GM12878 (cell line): ENCODE measurements at regions not wholly inside any gene's neighbourhood (a gene's known extent, or its start where the extent isn't known, plus 50 kb on each side); places are given as distances from the start of the nearest gene placed in this dataset.

Experiments used
- ATAC-seq: fragments of 200-7000 bp; cut with Tn5 transposase; 3 replicates; pipeline ENCODE4 v1.9.1; 2020; ENCODE audit warnings: mild to moderate bottlenecking, moderate library complexity
- BruUV-seq: library from RNA; stranded (reverse); fragments of 400-500 nt; replicated peaks from 2 replicates; lab custom pipeline; 2021; lab: Mats Ljungman, UMichigan
- CTCF ChIA-PET: fragments of 300-600 bp; sonication (Branson Sonifier 250); formaldehyde crosslinking; extraction: SDS; loops from one replicate; lab custom pipeline; 2021; ENCODE audit warnings: inconsistent platforms; lab: Yijun Ruan, JAX
- POLR2A ChIA-PET: fragments of 350-600 bp; formaldehyde crosslinking; extraction: SDS; loops from one replicate; lab custom pipeline; 2021; ENCODE audit warnings: inconsistent platforms; lab: Charles Lee
- RAD21 ChIA-PET: fragments of 300-600 bp; sonication (Branson Sonifier 250); formaldehyde crosslinking; loops from one replicate; lab custom pipeline; 2023; ENCODE audit warnings: antibody characterized with exemption; ENCODE audit not compliant: unreplicated experiment; lab: Charles Lee
- SMC1A ChIA-PET: fragments of 300-600 bp; sonication (Branson Sonifier 250); formaldehyde crosslinking; loops from one replicate; lab custom pipeline; 2023; ENCODE audit not compliant: unreplicated experiment, uncharacterized antibody; lab: Charles Lee
- DNase-seq: peaks from one replicate; pipeline ENCODE4 v3.0.0-alpha.2; 2011; ENCODE audit warnings: low read depth, low spot score
- FAIRE-seq: peaks from 3 replicates; lab custom pipeline; 2011; peaks lifted over from hg19 to GRCh38; lab: Jason Lieb, UNC
- H2AFZ ChIP-seq: 2 replicates; pipeline ENCODE4 v1.6.0; 2011; ENCODE audit warnings: low read depth, low read length, control low read depth; ENCODE audit not compliant: control insufficient read depth
- H3K27ac ChIP-seq: 2 replicates; pipeline ENCODE4 v1.5.1; 2011; ENCODE audit warnings: control low read depth; ENCODE audit not compliant: control insufficient read depth, insufficient read depth
- H3K27me3 ChIP-seq, 2 experiments: replicated peaks in 1 of 2; 2 replicates each; pipeline versions ENCODE4 v1.6.0 to v1.6.1; 2011; ENCODE audit warnings: low read length in 1 of 2; ENCODE audit not compliant: control insufficient read depth in 2 of 2, insufficient read depth in 2 of 2
- H3K36me3 ChIP-seq, 2 experiments: 2 replicates each; pipeline ENCODE4 v1.5.1; 2011; ENCODE audit warnings: low read length in 1 of 2; ENCODE audit not compliant: control insufficient read depth in 2 of 2, insufficient read depth in 2 of 2
- H3K4me1 ChIP-seq: 2 replicates; pipeline ENCODE4 v1.6.1; 2011; ENCODE audit warnings: mild to moderate bottlenecking, low read length, moderate library complexity, mixed read lengths; ENCODE audit not compliant: control insufficient read depth, insufficient read depth
- H3K4me2 ChIP-seq: 2 replicates; pipeline ENCODE4 v1.6.0; 2011; ENCODE audit warnings: control low read depth; ENCODE audit not compliant: control insufficient read depth, insufficient read depth
- H3K4me3 ChIP-seq: fragments of 200-600 bp; sonication (generic); 2 replicates; pipeline ENCODE4 v1.5.1; 2016
- H3K79me2 ChIP-seq: 2 replicates; pipeline ENCODE4 v1.6.0; 2011; ENCODE audit warnings: low read length; ENCODE audit not compliant: control insufficient read depth, insufficient read depth
- H3K9ac ChIP-seq: 2 replicates; pipeline ENCODE4 v1.8.0; 2011; ENCODE audit warnings: low read length, control low read depth, mixed read lengths; ENCODE audit not compliant: control insufficient read depth, insufficient read depth
- H3K9me3 ChIP-seq: replicated peaks from 3 replicates; pipeline ENCODE4 v1.5.1; 2011; ENCODE audit warnings: mild to moderate bottlenecking, low read length; ENCODE audit not compliant: control insufficient read depth, insufficient read depth
- H4K20me1 ChIP-seq: 2 replicates; pipeline ENCODE4 v1.6.0; 2011; ENCODE audit not compliant: control insufficient read depth, insufficient read depth
- CEBPB ChIP-seq, 2 experiments: fragments of 150-350 bp in 1 of 2; IDR thresholded peaks; 2 replicates each; pipeline ENCODE4 v1.6.1; 2012 to 2014; ENCODE audit warnings: low read depth in 2 of 2, low read length in 2 of 2, borderline replicate concordance in 1 of 2, inconsistent platforms in 1 of 2
- POU2F2 ChIP-seq: IDR thresholded peaks from 3 replicates; pipeline ENCODE4 v1.6.1; 2011; ENCODE audit warnings: low read depth, mild to moderate bottlenecking, low read length, borderline replicate concordance
- STAT1 ChIP-seq: fragments of 450-650 bp; conservative IDR thresholded peaks from 2 replicates; pipeline ENCODE4 v1.6.1; 2014; ENCODE audit warnings: antibody characterized with exemption, mild to moderate bottlenecking
- ZBED1 ChIP-seq: IDR thresholded peaks from 2 replicates; pipeline ENCODE4 v1.6.1; 2016; ENCODE audit warnings: borderline replicate concordance
- ZZZ3 ChIP-seq: IDR thresholded peaks from 2 replicates; pipeline ENCODE4 v1.6.1; 2011; ENCODE audit warnings: low read depth; ENCODE audit not compliant: control insufficient read depth, insufficient read length
- WGBS: methylation state at CpG from one replicate; pipeline ENCODE4 v1.1.6; 2016; ENCODE audit warnings: low lambda C conversion rate; ENCODE audit not compliant: insufficient replicate concordance, insufficient coverage; ENCODE audit errors: missing lambda C conversion rate; 5-methylcytosine and 5-hydroxymethylcytosine counted together
- in situ Hi-C: fragments of 300-500 bp; cut with MboI; formaldehyde crosslinking; loops from 9 replicates; pipeline ENCODE4 v1.14.3; 2018; ENCODE audit warnings: mixed read lengths
- intact Hi-C: fragments of 100-400 bp; cut with micrococcal nuclease; formaldehyde crosslinking; loops from one replicate; pipeline ENCODE4 v1.14.2; 2022; ENCODE audit not compliant: unreplicated experiment
- TF ChIP-seq, protein P1 (sequence below): fragments of 150-350 bp; IDR thresholded peaks from 2 replicates; pipeline ENCODE4 v1.6.1; 2014; ENCODE audit warnings: mild to moderate bottlenecking, low read depth, low read length
- TF ChIP-seq, protein P2 (sequence below): fragments of 450-650 bp; IDR thresholded peaks from 2 replicates; pipeline ENCODE4 v1.6.1; 2017; ENCODE audit warnings: mild to moderate bottlenecking, moderate library complexity

DNA sequence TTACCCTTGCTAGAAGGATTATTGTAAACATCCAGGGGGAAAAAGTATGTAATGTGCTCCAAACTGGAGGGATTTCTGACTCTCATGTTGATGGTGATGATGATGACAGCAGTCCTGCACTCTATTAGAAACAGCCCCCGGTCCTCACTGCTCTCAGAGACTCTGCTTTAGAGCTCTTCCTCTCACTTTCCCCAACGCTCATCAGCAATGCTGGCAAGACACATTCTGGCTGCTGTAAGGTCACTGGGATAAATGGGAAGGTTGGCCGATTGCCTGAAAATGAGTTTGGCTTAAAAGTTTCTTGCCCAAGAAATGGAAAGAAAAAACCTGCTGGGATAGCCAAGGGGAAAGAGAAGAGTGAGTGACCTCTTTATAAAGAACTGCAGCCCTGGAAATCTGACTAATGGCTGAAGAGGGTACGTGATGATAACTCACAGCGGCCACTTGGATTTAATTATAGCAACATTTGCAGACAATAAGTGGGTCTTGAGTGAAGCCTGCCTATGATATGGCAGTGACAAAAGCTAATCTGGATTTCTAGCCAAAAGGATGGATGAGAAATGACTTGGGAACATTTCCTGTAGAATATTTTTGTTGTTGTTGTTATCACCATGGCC is 235.8 kb downstream of the TMEM38B start:
- Histone ChIP-seq H3K4me2 (no peak overlapping the region), H3K4me1 (no peaks in the 10 kb centered on the region), H3K4me3 (no peak overlapping the region), H3K27ac (no peak overlapping the region), H4K20me1 (no peaks in the 10 kb centered on the region), H3K9ac (no peak overlapping the region), H2AFZ (no peak overlapping the region), H3K36me3 (no peaks in the 10 kb centered on the region), H3K9me3 (no peaks in the 10 kb centered on the region), H3K27me3 (no peaks in the 10 kb centered on the region), H3K79me2 (no peaks in the 10 kb centered on the region)
- no peak for FAIRE-seq
- TF ChIP-seq, protein P1, sequence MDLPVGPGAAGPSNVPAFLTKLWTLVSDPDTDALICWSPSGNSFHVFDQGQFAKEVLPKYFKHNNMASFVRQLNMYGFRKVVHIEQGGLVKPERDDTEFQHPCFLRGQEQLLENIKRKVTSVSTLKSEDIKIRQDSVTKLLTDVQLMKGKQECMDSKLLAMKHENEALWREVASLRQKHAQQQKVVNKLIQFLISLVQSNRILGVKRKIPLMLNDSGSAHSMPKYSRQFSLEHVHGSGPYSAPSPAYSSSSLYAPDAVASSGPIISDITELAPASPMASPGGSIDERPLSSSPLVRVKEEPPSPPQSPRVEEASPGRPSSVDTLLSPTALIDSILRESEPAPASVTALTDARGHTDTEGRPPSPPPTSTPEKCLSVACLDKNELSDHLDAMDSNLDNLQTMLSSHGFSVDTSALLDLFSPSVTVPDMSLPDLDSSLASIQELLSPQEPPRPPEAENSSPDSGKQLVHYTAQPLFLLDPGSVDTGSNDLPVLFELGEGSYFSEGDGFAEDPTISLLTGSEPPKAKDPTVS, result no peak
- TF ChIP-seq ZZZ3, result no peak
- TF ChIP-seq, protein P2, sequence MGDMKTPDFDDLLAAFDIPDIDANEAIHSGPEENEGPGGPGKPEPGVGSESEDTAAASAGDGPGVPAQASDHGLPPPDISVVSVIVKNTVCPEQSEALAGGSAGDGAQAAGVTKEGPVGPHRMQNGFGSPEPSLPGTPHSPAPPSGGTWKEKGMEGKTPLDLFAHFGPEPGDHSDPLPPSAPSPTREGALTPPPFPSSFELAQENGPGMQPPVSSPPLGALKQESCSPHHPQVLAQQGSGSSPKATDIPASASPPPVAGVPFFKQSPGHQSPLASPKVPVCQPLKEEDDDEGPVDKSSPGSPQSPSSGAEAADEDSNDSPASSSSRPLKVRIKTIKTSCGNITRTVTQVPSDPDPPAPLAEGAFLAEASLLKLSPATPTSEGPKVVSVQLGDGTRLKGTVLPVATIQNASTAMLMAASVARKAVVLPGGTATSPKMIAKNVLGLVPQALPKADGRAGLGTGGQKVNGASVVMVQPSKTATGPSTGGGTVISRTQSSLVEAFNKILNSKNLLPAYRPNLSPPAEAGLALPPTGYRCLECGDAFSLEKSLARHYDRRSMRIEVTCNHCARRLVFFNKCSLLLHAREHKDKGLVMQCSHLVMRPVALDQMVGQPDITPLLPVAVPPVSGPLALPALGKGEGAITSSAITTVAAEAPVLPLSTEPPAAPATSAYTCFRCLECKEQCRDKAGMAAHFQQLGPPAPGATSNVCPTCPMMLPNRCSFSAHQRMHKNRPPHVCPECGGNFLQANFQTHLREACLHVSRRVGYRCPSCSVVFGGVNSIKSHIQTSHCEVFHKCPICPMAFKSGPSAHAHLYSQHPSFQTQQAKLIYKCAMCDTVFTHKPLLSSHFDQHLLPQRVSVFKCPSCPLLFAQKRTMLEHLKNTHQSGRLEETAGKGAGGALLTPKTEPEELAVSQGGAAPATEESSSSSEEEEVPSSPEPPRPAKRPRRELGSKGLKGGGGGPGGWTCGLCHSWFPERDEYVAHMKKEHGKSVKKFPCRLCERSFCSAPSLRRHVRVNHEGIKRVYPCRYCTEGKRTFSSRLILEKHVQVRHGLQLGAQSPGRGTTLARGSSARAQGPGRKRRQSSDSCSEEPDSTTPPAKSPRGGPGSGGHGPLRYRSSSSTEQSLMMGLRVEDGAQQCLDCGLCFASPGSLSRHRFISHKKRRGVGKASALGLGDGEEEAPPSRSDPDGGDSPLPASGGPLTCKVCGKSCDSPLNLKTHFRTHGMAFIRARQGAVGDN, result no peak
- no peak for TF ChIP-seq STAT1
- TF ChIP-seq POU2F2, result no peak
- no peak for TF ChIP-seq CEBPB (IDR thresholded peaks at IDR 0.05; ENCODE audit: borderline replicate concordance in 1 of 2, low read depth in 2 of 2, low read length in 2 of 2)
- no peak for TF ChIP-seq ZBED1
- in situ Hi-C loops (no loop called here), intact Hi-C loops (no loop called here)
- no TSS peak for BruUV-seq
- ChIA-PET SMC1A (interaction anchor here (0.6 to 1.5 kb wide), 3 partner anchors 10 to 1284 kb away, joined by 3 read pairs; no protein-coding TSS in a partner anchor), POLR2A (no interaction called here), RAD21 (no interaction called here), CTCF (no interaction called here)
- no peak for DNase-seq
- WGBS, result 42% methylated on average over 5 of the region's 5 CpGs
- ATAC-seq, result no peak
